Neural progenitor cell (in vitro differentiated cells): ENCODE measurements at regions not wholly inside any gene's neighbourhood (a gene's known extent, or its start where the extent isn't known, plus 50 kb on each side); places are given as distances from the start of the nearest gene placed in this dataset.

Experiments used
- DNase-seq: peaks from one replicate; pipeline ENCODE4 v3.0.0-alpha.2; 2016; ENCODE audit warnings: low spot score
- H2AFZ ChIP-seq: fragments of 200-600 bp; sonication (generic); replicated peaks from 2 replicates; pipeline ENCODE4 v1.6.1; 2016; ENCODE audit warnings: antibody characterized with exemption
- H3F3A ChIP-seq: fragments of 200-600 bp; sonication (generic); 2 replicates; pipeline ENCODE4 v1.6.1; 2016; ENCODE audit warnings: antibody characterized with exemption, low read depth
- H3K27ac ChIP-seq: fragments of 200-600 bp; sonication (generic); 2 replicates; pipeline ENCODE4 v1.5.1; 2016; ENCODE audit warnings: mild to moderate bottlenecking
- H3K27me3 ChIP-seq: fragments of 200-600 bp; sonication (generic); 2 replicates; pipeline ENCODE4 v1.6.1; 2016; ENCODE audit warnings: mild to moderate bottlenecking, moderate library complexity
- H3K36me3 ChIP-seq: fragments of 200-600 bp; sonication (generic); 2 replicates; pipeline ENCODE4 v1.5.1; 2016
- H3K4me1 ChIP-seq: fragments of 200-600 bp; sonication (generic); 2 replicates; pipeline ENCODE4 v1.6.1; 2016; ENCODE audit warnings: mixed run types
- H3K4me2 ChIP-seq: fragments of 200-600 bp; sonication (generic); 2 replicates; pipeline ENCODE4 v1.6.1; 2016
- H3K4me3 ChIP-seq: fragments of 200-600 bp; sonication (generic); 2 replicates; pipeline ENCODE4 v1.5.1; 2016
- H3K79me2 ChIP-seq: fragments of 200-600 bp; sonication (generic); 2 replicates; pipeline ENCODE4 v1.6.1; 2016; ENCODE audit warnings: low read depth
- H3K9ac ChIP-seq: fragments of 200-600 bp; sonication (generic); 2 replicates; pipeline ENCODE4 v1.6.1; 2016
- H3K9me3 ChIP-seq: fragments of 200-600 bp; sonication (generic); 2 replicates; pipeline ENCODE4 v1.5.1; 2016; ENCODE audit warnings: low read depth
- H4K20me1 ChIP-seq: fragments of 200-600 bp; sonication (generic); 2 replicates; pipeline ENCODE4 v1.6.1; 2016; ENCODE audit warnings: low read depth
- H3K27ac Mint-ChIP-seq: 3 replicates; pipeline ENCODE4 v1.8.0; 2021; ENCODE audit warnings: mixed read lengths
- H3K27me3 Mint-ChIP-seq: 2 replicates; pipeline ENCODE4 v1.8.0; 2022; ENCODE audit warnings: low read depth, mild to moderate bottlenecking, inconsistent platforms, moderate library complexity, mixed read lengths; ENCODE audit not compliant: insufficient read depth
- H3K36me3 Mint-ChIP-seq: 3 replicates; pipeline ENCODE4 v1.8.0; 2021; ENCODE audit warnings: mixed read lengths
- H3K4me1 Mint-ChIP-seq: 3 replicates; pipeline ENCODE4 v1.8.0; 2021; ENCODE audit warnings: mixed read lengths
- H3K4me3 Mint-ChIP-seq: 3 replicates; pipeline ENCODE4 v1.8.0; 2021; ENCODE audit warnings: mild to moderate bottlenecking, moderate library complexity, mixed read lengths
- H3K9me3 Mint-ChIP-seq: 3 replicates; pipeline ENCODE4 v1.8.0; 2020; ENCODE audit warnings: mixed read lengths
- CTCF ChIP-seq: fragments of 200-600 bp; sonication (generic); IDR thresholded peaks from 2 replicates; pipeline ENCODE4 v1.5.1; 2017; ENCODE audit warnings: antibody characterized with exemption, mild to moderate bottlenecking
- EZH2 ChIP-seq: fragments of 200-600 bp; sonication (generic); IDR thresholded peaks from 2 replicates; pipeline ENCODE4 v1.6.1; 2017; ENCODE audit warnings: antibody characterized with exemption, mild to moderate bottlenecking, moderate library complexity
- EZH2phosphoT487 ChIP-seq: fragments of 200-600 bp; sonication (generic); IDR thresholded peaks from 2 replicates; pipeline ENCODE4 v1.6.1; 2017; ENCODE audit warnings: antibody characterized with exemption

DNA sequence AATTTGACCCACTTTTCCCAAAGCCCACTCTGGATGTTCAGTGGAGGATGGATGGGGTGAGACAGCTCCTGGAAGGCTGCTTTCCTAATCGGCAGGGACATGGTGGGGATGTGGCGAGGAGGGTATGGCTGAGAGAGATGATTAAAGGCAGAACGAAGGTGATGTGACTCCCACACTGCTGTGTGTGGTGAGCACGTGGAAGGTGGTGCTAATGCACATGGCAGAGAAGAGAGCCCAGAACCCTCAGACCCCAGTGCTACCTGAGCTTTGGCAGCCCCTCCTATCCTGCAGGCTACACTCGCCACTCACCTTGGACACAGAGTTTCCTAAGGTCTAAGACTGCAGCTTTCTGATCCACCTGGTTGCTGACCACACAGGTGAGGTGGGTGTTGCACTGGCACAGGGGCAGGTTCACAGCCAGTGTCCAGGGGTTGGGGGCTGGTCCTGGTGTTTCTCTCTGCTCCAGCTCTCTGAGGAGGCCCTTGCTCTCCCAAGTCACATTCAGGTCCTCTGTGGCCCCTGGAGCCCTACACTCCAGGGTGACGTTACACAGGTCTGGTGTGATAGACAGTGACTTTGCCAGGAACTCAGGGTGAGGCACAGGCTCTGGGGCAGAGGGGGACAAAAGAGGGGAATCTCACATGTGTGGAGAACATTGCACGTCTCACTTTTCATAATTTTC lies 151.4 kb upstream of the ETV3 start:
- Histone ChIP-seq H3K27me3 (no peaks in the 10 kb centered on the region), H3K36me3 (no peaks in the 10 kb centered on the region), H3K9me3 (no peaks in the 10 kb centered on the region), H3K4me1 (no peaks in the 10 kb centered on the region), H3K27ac (no peak overlapping the region), H3K79me2 (no peaks in the 10 kb centered on the region), H3K4me3 (no peak overlapping the region), H3K4me2 (no peak overlapping the region), H2AFZ (no peak overlapping the region), H3K9ac (no peak overlapping the region), H3F3A (no peaks in the 10 kb centered on the region), H4K20me1 (no peaks in the 10 kb centered on the region)
- H3K4me3 Mint-ChIP-seq: no peak overlapping the region
- DNase-seq: no peak
- peaks cover 16% of the 10 kb centered on the region for H3K27me3 Mint-ChIP-seq
- H3K4me1 Mint-ChIP-seq: no peaks in the 10 kb centered on the region
- H3K27ac Mint-ChIP-seq: no peak overlapping the region
- TF ChIP-seq CTCF (no peak), EZH2phosphoT487 (no peak), EZH2 (no peak)
- no peaks in the 10 kb centered on the region for H3K9me3 Mint-ChIP-seq
- no peaks in the 10 kb centered on the region for H3K36me3 Mint-ChIP-seq

GRCh38 chr1:157288996-157289395 lies 150.8 kb upstream of the ETV3 start:
- no peak overlapping the region for H3K27ac ChIP-seq

GRCh38 chr1:157288492-157288891 lies 150.3 kb upstream of the ETV3 start:
- Histone ChIP-seq H3K9ac (no peak overlapping the region), H3K4me3 (no peak overlapping the region), H3K27ac (no peak overlapping the region), H3K9me3 (no peaks in the 10 kb centered on the region), H3F3A (no peaks in the 10 kb centered on the region), H3K4me1 (no peaks in the 10 kb centered on the region), H3K36me3 (no peaks in the 10 kb centered on the region), H4K20me1 (no peaks in the 10 kb centered on the region), H2AFZ (no peak overlapping the region), H3K4me2 (no peak overlapping the region), H3K27me3 (no peaks in the 10 kb centered on the region), H3K79me2 (no peaks in the 10 kb centered on the region)
- no peaks in the 10 kb centered on the region for H3K9me3 Mint-ChIP-seq
- no peak overlapping the region for H3K4me3 Mint-ChIP-seq
- H3K27me3 Mint-ChIP-seq: peaks cover 14% of the 10 kb centered on the region
- TF ChIP-seq EZH2phosphoT487 (no peak), EZH2 (no peak), CTCF (no peak)
- no peaks in the 10 kb centered on the region for H3K36me3 Mint-ChIP-seq
- no peaks in the 10 kb centered on the region for H3K4me1 Mint-ChIP-seq
- no peak for DNase-seq
- no peak overlapping the region for H3K27ac Mint-ChIP-seq

More at GRCh38 chr1:157288996-157289395, 150.8 kb upstream of the ETV3 start:
- Histone ChIP-seq H3K4me3 (no peak overlapping the region), H2AFZ (no peak overlapping the region), H3K36me3 (no peaks in the 10 kb centered on the region), H3K9me3 (no peaks in the 10 kb centered on the region), H4K20me1 (no peaks in the 10 kb centered on the region), H3F3A (no peaks in the 10 kb centered on the region), H3K9ac (no peak overlapping the region), H3K4me2 (no peak overlapping the region), H3K79me2 (no peaks in the 10 kb centered on the region), H3K27me3 (no peaks in the 10 kb centered on the region), H3K4me1 (no peaks in the 10 kb centered on the region)
- peaks cover 16% of the 10 kb centered on the region for H3K27me3 Mint-ChIP-seq
- H3K4me3 Mint-ChIP-seq: no peak overlapping the region
- no peaks in the 10 kb centered on the region for H3K9me3 Mint-ChIP-seq
- H3K36me3 Mint-ChIP-seq: no peaks in the 10 kb centered on the region
- TF ChIP-seq CTCF (no peak), EZH2phosphoT487 (no peak), EZH2 (no peak)
- no peaks in the 10 kb centered on the region for H3K4me1 Mint-ChIP-seq
- DNase-seq: no peak
- no peak overlapping the region for H3K27ac Mint-ChIP-seq
